Endothelial cell of umbilical vein (primary cell): ENCODE measurements at regions not wholly inside any gene's neighbourhood (a gene's known extent, or its start where the extent isn't known, plus 50 kb on each side); places are given as distances from the start of the nearest gene placed in this dataset.

Source experiments
- CTCF ChIP-seq, 2 donors: IDR thresholded peaks; 1 replicate in 1 of 2; 2 replicates in 1 of 2; pipeline ENCODE4 v1.5.1; 2011; ENCODE audit warnings: low read length in 2 of 2, mild to moderate bottlenecking in 2 of 2, moderate library complexity in 2 of 2, control low read depth in 1 of 2, inconsistent platforms in 1 of 2, low read depth in 1 of 2; ENCODE audit not compliant: insufficient read depth in 1 of 2; ENCODE audit errors: extremely low read depth in 1 of 2
- EZH2 ChIP-seq: IDR thresholded peaks from 2 replicates; pipeline ENCODE4 v1.6.1; 2012; ENCODE audit warnings: borderline replicate concordance, low read depth, mild to moderate bottlenecking, moderate library complexity, low read length, inconsistent platforms; ENCODE audit not compliant: severe bottlenecking
- MAX ChIP-seq: IDR thresholded peaks from 2 replicates; pipeline ENCODE4 v1.6.1; 2011; ENCODE audit not compliant: insufficient read depth, insufficient read length
- POLR2A ChIP-seq: IDR thresholded peaks from 2 replicates; pipeline ENCODE4 v1.6.1; 2012; ENCODE audit warnings: low read depth, mild to moderate bottlenecking, control low read depth, low read length
- POLR2AphosphoS5 ChIP-seq: IDR thresholded peaks from 2 replicates; pipeline ENCODE4 v1.6.1; 2012; ENCODE audit warnings: low read depth, mild to moderate bottlenecking, control low read depth, low read length, moderate library complexity; ENCODE audit not compliant: insufficient read depth

- TF ChIP-seq POLR2AphosphoS5 = no peak
- TF ChIP-seq EZH2 = no peak
- no peak for TF ChIP-seq POLR2A
- TF ChIP-seq CTCF (IDR thresholded peaks at IDR 0.05; ENCODE audit: extremely low read depth in 1 of 2, insufficient read depth in 1 of 2, low read depth in 1 of 2, low read length in 2 of 2) = no peak
- TF ChIP-seq MAX = no peak
Observed at GRCh38 chr1:208631506-208631905, 387.3 kb upstream of the PLXNA2 start.
